ENCODE measurements at regions not wholly inside any gene's neighbourhood (a gene's known extent, or its start where the extent isn't known, plus 50 kb on each side); places are given as distances from the start of the nearest gene placed in this dataset.

DNA sequence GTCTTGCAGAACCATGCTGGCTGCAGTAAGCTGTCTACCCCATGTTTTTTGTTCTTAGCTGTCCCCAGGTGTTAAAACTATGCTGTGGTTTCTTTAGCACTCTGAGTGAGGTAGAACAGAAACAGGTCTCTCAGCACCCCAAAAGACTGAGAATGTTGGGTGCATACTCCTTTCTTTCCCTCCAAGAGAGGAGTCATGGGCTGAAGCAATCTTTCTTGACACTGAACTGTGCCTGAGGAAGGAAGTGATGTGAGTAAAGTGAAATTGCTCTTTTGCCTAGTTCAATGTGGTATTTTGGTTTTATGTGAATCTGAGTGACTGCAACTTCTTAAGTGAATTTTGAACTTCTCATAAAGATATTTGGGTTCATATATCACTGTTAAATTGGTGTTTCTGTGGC, 138.0 kb upstream of the MCHR2 start:
- TF ChIP-seq TAF1 (IDR thresholded peaks at IDR 0.05; ENCODE audit: borderline replicate concordance, insufficient read depth, low read length) (no peak), POLR2AphosphoS5 (IDR thresholded peaks at IDR 0.05; ENCODE audit: low read depth, low read length) (no peak), SIN3A (IDR thresholded peaks at IDR 0.05; ENCODE audit: borderline replicate concordance, insufficient read depth, low read length) (no peak), REST (IDR thresholded peaks at IDR 0.05; ENCODE audit: insufficient read depth in 1 of 2, low read depth in 2 of 2, low read length in 2 of 2) (no peak)
